Iris pigment epithelial cell (primary cell): ENCODE measurements at regions not wholly inside any gene's neighbourhood (a gene's known extent, or its start where the extent isn't known, plus 50 kb on each side); places are given as distances from the start of the nearest gene placed in this dataset.
"Not testable (repeated sequence)": the region's sequence is repeated elsewhere in the genome, so short reads cannot be mapped to it uniquely, and the experiment has no call there.

Experiments
- DNase-seq: peaks from one replicate; pipeline ENCODE4 v3.0.0-alpha.2; 2011; ENCODE audit warnings: low read depth

DNA sequence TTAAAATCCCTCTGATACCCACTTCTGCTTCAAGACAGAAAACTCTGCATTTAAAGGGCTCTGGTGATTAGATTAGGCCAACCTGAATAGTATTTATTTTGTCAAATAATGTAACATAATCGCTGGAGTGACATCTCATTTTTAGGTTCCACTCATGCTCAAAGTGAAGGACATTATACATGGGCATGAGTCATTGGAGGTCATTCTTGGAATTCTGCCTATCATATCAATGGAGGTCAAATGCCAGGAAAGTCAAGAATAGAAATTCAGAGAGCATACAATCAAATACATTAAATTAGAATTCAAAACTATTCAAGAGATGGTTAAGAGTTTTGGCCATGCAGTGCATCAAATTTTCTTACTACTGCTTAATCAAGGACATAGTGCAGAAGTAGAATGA lies 50.8 kb upstream of the PRSS1 start:
- DNase-seq = no peak

DNA sequence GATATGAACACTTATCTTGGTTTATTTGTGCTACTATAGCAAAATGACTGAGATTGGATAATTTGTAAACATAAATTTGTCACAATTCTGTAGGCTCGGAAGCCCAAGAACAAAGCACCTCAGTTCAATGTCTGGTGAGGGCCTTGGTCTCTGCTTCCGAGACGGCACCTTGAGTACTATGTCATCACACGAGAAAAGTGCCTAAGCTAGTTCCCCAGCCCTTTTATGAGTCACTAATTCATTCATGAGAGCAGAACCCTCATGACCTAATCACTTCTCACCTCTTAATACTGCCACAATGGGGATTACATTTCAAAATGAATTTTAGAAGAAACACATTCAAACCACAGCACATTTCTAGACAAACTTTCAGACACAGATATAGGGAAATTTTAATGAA lies 52.0 kb upstream of the PRSS1 start:
- DNase-seq = no peak

DNA sequence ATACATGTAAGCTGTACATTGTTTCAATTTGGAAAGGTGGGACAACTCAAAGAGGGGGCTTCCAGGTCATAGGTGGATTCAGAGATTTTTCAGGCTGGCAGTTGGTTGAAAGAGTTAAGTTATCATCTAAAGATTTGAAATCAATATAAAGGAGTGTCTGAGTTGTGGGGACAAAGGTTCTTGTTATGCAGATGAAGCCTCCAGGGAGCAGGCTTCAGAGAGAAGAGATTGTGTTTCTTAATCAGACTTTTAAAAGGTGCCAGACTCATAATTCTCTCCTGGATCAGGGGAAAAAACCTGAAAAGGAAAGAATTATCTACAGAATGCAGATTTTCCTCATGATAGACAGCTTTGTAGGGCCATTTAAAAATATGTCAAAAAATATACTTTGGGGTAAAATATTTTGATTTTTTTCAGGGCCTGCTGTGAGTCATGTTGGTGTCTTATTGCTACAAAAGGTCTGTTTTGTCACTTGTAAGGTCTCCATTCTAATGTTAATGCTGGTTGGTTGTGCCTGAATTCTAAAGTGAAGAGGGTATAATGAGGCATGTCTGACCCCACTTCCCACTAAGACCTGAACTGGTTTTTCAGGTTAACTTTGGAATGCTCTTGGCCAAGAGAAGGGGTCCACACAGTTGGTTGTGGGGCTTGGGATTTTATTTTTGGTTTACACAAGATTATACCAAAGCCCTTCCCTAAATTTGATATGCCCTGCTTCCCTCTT lies 52.7 kb upstream of the PRSS1 start:
- DNase-seq = no peak

- no peak for DNase-seq
Observed at GRCh38 chr7:142693911-142694310, 55.4 kb upstream of the PRSS1 start.

DNA sequence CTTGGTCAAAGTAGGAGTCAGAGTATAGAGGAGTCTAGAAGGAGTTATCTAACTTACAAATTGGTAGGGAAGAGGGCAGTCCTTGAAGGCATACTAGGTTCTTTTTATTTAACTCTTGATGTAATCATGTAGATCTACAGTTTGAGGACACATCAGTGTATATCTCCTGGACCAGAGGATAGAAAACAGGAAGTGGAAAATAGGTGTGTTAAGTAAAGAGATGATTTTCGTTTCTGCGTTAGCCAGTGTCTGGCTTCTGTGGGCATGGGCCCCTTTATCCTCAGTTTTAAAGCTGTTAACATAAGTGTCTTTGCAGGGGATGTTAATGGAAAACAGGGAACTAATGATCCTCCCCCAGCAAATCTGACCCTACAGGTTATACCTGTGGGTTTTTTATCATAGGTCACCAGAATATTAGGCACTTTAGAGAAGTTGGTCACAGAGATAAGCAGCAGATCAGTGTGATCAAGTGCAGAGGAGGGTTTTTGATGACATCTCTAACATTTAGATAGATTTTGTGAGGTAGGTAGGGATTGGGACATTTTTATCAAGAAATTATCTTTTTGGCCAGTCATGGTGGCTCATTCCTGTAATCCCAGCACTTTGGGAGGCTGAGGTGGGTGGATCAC lies 58.6 kb upstream of the PRSS1 start:
- no peak for DNase-seq

GRCh38 chr7:142689439-142690120 lies 59.7 kb upstream of the PRSS1 start:
- no peak for DNase-seq

GRCh38 chr7:142685877-142686508 lies 63.3 kb upstream of the PRSS1 start:
- no peak for DNase-seq

DNA sequence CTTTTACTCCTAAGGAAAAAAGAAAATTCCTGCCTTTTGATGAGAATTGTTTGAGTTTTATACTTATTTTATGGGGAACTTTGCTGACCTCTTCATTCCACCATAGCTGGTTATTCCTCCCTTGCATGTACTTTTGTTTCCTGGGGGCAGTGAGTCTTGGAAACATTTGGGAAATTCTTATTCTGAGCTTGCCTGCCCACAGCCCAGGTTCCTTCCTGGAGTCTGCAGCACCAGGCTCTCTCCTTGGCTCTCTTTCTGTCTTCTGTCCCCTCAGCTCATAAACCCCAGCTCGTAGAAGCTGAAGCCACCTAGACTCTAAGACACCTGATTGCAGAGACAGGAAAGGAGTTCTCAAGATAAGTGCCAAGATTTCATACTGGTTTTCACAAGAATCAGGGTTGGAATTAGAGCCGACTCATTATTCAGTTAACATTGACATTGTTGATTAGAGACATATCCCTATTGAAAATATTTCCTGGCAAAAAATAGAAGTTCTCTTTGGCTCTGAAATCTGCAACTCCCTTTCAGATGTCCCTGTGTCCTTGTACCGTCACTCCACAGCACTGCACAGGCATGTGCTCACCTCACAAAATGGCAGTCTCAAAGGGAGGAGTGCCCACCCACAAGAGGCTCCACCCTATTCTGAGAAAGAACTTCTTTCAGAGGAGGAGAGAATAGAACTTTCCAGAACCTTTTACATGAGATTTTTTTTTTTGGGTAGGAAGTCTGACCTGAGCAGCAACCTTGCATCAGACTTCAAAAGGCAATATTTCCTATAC lies 67.8 kb upstream of the PRSS1 start:
- no peak for DNase-seq

DNA sequence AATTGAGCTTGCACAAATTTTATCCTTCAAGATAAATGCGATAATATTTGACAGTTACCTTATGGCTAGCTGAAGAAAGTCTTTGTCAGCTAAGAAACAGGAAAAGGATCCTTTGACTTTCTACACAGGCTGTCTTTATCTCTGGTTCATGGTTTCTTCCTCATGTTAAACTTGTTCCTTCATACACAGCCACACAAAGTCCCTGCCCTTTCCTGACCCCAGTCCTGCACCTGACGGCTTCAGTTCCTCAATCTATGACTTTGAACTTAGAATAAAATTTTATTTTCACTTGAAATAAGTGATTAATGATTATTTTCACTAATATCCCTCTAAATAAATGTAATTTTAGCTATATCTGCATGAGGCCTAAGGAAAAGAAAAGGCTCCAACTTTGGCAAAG lies 77.8 kb upstream of the PRSS1 start:
- no peak for DNase-seq

- DNase-seq = no peak
Observed at GRCh38 chr7:142670511-142670910, 78.8 kb upstream of the PRSS1 start.

GRCh38 chr7:142669074-142669654 lies 80.1 kb upstream of the PRSS1 start:
- DNase-seq = peak; percentile 27

DNA sequence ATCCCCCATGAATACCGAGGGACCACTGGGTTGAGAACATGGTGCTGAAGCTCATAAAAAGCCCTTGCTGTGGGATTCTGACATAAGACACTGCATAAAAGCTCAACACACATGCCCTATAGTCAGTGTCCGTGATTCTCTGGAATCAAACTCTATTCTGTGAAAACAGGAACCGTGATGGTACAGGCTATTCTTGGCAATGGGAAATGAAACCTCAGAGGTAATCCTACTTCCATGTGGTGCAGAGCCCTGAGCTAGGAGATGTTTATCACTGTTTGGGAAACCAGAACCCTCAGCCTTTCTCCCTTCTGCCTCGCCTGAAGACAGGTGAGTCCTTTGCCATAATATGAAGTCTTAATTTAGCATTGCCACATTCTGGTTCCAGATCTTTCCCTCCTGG lies 80.8 kb upstream of the PRSS1 start:
- DNase-seq = no peak

DNA sequence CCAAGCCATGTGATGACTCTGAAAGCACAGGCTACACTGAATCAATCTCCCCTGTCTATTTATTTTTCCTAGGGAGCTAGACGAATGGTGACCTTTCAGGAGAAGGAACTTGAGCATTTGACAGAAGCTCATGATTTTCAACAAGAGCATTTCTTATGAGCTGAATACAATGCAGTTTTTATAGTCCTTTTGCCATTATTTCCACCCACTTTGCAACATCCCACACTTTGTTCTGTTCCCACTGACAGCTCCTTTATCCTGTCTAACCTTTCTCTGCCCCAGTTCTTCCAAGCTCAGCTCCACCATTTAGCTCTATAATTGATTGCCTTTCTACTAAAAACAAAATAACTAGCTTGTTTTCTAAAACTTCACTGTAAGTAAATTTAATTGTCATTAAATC lies 91.9 kb upstream of the PRSS1 start:
- no peak for DNase-seq

GRCh38 chr7:142654398-142654797 lies 94.9 kb upstream of the PRSS1 start:
- no peak for DNase-seq

DNA sequence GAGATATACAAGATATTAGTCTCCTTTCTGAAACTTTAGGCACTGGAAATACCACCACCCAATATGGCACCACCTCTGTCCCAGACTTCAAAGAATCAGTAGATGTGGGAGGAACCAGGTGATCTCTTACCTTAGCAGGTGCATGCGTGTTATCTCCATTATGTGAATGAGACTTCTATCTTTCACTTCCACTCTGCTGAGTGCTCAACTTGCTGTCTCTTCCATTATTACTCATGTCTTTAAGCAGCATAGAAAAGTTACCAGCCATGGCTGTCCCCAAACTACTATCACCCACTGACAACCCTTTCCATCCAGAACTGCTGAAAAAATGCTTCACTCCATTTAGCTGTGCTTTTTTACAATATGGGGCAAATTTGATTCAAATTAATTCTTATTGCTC lies 101.5 kb upstream of the PRSS1 start:
- no peak for DNase-seq

GRCh38 chr7:142646386-142647140 lies 102.7 kb upstream of the PRSS1 start:
- no peak for DNase-seq

DNA sequence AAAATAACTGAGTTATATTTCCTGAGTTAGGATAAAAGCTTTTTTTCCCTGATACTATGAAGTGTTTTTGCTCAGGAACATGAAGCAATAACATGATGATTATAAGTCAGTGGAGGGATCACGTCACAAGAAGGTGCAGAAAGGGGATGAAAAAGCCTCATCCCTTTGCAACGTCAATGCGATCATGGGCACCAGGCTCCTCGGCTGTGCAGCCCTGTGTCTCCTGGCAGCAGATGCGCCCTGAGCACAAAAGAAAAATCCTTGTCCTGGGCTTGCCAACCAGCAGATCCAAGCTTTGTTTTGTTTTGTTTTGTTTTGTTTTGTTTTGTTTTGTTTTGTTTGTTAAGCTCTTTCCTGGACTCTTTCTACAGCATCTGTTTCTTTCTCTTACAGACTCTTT lies 103.5 kb upstream of the PRSS1 start:
- DNase-seq = no peak

- DNase-seq = no peak
Observed at GRCh38 chr7:142642316-142642715, 107.0 kb upstream of the PRSS1 start.

GRCh38 chr7:142641252-142641651 lies 108.0 kb upstream of the PRSS1 start:
- DNase-seq = not testable (repeated sequence)

DNA sequence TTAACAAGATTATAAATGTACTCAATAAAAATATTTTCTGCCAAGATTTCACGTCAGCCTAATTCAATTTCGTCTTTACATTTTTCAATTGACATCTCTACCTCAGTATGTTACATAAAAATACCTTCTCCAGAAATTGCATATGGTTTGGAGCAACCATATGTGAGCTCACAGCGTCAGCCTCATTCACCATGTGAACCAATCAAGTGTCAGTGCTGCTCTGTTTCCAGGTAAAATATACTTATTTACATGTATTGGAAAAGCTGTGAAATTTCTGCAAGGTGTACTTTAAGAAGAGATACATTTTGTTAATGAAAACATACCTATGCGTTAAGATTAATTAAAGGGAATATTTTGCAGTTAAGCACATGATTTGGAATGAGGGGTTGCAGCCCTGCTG lies 110.7 kb upstream of the PRSS1 start:
- no peak for DNase-seq

- no peak for DNase-seq
Observed at GRCh38 chr7:142637240-142637639, 112.0 kb upstream of the PRSS1 start.
